NCI-H1694 treated with DMSO at 0.1 percent for 48 hours (cell line): ENCODE measurements at regions not wholly inside any gene's neighbourhood (a gene's known extent, or its start where the extent isn't known, plus 50 kb on each side); places are given as distances from the start of the nearest gene placed in this dataset.

Source experiments
- DNase-seq: peaks from one replicate; lab custom pipeline; 2025; lab: John Stamatoyannopoulos, UW

DNA sequence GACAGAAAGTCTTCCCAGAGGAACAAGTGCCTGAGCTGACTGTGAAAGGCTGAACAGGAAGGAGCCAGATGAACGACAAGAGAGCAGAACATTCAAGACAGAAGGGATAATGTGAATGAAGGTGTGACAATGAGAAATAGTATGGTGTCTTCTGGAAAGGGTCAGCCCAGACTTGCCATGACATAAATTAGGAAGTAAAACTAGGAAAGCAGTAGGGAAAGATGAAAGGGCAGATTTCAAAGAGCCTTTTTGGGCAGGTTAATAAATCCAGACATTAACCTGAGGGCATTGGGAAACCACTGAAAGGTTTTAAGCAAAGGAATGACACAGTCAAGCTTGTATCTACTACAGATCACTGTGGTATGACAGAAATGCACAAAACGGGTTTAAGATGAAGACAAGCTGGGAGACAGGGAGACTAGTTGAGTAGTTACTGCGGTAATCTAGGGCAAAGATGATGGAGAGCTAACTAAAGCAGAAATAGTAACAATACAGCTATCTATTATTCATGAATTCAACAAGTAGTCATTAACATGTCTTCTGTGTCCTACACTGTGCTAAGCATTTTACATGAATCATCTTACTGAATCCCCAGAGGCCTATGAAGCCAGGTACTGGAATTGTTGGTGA, 580.9 kb upstream of the WWC1 start:
- DNase-seq = no peak

DNA sequence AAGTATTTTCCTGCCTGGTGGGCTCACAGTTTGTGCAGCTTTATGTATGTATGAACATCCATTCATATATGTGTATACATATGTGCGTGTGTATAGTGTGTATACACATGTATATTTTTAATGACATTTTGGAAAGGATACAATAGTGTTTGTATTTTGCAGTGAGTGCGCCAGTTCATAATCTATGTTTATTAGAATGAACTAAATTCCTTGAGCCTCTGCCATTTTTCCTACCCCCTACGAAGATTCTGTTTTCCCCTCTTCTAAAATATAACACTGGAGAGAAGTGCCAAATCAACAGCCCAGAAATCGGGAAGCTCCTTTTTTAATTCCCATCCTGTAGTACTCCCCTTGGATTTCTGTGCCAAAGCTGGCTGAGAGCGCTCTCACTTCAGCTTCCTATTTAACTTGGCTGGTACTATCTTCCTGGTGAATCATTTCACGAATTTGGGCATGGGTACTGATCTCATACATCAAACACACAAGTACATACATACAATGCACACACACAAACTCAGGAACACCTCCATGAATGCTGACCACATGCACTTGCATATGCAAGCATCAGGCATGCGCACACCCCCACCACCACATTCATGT, 578.4 kb upstream of the WWC1 start:
- DNase-seq = no peak

DNA sequence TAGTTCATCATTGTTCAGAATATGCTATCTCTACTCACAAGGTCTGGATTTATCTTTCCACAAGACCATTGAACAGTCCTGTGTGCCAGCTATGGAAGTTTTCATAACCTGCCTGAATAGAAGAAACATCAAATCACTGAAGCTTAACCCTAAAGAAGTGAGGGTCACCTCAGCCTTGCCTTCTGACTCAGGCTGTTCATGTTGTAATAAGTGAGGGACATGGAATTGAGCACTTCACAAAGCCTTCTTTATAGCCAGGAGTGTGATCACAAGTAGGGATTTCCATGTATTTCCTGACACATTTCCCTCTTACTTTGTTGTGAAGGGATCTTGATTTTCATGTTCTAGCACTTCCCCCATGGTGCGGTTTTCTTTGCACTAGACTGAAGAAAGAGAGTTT, 577.5 kb upstream of the WWC1 start:
- DNase-seq = no peak

DNA sequence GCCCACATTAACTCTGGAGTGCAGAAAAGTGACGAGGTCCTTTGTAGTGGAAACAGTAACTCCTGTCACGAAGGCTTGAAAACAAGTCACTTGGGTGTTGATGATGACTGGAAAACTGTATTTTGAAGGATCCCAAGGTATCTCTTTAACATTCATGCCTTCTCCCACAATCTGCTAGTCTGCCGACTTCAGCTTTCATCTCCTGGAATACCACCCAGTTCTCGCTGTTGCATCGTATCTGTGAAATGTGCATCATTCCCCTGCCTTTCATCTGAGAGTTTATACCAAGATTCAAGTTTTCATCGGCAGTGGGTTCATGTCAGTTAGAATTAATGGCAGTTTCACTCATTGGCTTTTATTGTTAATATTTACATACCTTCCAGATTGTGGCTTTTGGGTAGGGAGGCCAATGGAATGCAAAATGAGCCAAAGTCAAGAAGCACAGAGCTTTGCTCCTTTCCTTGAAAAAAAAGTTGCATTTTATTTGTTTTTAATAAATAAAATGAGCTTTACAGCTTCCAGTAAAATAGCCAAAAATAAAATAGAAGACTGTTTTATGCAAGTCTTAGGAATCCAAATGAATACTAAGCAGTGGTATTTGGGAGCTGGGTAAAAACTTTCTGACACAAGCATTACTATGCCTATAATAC, 575.2 kb upstream of the WWC1 start:
- no peak for DNase-seq

DNA sequence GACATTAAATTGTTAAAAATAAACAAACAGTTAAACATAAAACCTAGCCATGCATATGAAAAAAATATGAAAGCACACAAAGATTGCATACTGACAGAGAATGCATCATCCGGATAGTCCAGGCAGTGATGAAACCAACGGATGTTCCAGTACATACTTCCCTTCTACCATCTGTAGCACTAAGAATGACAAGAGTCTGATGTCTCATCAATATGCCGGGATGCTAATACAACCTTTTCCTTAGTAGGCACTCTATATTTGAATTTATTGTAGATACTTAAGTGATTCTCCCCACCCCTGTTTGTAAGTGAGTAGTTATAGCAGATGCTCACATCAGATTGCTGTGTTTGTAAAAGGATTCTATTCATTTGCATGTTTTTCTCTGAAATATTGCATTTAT, 571.2 kb upstream of the WWC1 start:
- DNase-seq = no peak

DNA sequence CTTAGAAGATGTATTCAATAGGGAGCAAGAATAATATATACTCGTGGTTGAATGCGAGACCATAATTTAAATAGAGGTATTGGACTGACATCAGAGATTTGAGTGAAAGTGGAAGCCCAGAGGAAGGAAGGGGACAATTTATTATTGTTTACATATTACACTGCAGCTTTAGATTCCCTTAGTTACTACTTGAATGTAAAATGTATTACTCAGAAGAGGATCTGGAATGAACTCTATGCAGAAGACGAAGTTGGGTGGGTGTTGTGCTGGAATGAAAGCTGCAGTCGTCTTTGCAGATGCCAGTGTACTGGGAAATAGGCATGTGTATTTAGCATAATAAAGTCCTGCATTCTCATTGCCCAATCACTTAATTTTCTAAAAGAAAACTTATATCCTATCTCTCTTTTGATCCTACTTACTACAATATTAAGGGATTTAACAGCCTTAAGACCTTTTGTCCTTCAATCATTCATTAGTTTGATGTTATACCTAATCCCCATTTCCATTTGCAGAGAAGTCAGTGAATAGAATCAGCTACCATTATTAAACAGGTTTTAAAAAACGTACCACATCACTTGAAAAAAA, 570.7 kb upstream of the WWC1 start:
- no peak for DNase-seq

DNA sequence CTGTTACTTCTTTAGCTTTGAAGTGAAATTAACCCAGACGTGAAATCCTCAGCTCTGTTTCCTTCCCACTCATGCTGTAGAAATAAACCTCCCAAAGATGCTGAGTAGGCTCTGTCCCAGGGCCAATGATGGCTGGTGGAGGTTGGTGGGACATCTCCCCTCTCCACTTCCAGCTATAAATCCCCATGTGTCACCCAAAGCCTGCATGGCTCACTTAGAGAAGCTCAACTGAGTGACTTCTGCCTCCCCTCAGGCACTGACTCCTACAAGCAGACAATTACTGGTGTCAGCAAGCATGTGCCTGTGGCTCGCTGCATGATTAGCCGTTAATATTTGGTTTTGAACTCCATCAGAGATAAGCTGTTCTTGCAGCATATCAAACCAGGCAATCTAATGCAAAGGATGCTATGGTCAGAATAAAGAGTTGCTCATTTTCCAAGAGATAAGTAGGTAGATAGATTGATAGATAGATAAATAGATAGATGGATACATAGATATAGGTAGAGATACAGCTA, 569.5 kb upstream of the WWC1 start:
- no peak for DNase-seq

DNA sequence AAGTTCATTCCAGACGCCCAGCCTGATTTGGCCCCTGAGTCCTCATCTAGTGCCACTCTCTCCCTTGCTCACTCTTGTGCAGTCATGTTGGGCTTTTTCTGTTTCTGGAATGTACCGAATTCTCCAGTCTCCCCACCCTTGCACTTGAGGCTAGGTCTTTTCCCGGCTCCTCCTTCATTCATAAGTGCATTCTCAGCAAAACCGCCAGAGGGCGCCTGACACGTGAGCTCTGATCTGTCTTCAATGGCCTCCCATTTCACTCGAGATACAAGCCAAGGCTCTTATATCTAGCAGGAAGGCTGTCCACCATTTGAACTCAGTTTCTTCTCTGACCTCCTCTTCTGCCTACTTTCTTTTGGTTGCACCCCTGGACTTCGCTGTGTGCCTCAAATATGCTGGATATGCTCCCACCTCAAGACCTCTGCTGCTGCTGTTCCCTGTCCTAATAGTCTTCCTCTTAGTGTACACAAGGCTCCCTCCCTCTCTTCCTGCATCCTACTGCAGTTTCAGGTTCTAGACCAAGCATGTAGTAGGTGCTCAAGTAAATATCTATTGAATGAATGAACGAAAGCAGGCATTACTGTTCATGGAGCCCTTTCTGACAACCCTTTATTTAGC, 568.1 kb upstream of the WWC1 start:
- DNase-seq = peak; percentile 62

DNA sequence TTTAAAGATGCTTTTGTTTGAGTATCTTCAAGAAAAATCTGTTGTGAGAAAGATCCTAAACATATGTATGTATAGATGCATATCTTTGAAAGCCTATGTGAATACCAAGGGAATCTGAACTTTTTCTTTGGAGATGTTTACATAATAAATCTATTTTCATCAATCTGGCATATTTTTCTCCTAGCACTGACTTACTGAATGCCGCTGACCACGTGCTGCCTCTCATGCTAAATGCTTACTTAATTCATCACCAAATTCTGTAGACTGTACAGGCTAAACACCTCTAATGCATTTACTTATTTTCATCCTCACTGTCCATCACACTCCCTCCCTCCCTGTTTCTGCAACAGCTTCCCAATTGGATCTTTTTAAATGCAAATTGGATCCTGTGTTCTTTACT, 566.2 kb upstream of the WWC1 start:
- DNase-seq = no peak

DNA sequence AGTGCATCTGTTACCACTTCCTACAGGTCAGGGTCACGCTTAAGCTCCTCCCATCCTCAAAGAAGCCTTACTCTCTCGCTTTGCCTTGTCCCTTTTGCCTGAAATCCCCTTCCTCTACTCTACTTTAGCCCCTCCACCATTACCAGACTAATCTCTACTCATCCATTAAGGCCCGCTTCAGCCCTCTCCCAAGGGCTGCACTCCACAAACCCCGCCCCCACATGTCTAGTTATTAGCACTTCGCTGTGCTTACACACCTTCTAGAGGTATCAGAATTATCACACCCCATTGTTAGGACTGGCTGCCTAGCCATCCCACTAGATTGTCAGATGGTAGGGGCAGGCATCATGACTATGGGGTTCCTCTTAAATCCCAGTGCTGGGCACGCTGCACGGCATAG, 565.7 kb upstream of the WWC1 start:
- DNase-seq = no peak

DNA sequence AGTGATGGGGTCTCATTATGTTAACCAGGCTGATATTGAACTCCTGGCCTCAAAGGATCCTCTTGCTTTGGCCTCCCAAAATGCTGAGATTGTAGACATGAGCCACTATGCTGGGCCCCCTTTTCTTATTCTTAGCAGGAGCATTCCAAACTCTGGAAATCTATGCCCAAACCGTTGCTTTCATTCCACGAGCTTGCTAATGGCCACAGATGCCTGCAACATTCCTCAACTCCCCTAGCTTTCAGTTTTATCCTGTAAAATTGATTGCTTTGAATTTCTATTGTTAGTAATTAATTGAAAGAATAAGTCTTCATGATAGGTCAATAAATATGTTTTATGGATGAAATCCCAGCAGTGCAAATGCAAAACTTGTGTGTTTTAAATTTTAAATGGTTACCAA, 564.8 kb upstream of the WWC1 start:
- DNase-seq = no peak

DNA sequence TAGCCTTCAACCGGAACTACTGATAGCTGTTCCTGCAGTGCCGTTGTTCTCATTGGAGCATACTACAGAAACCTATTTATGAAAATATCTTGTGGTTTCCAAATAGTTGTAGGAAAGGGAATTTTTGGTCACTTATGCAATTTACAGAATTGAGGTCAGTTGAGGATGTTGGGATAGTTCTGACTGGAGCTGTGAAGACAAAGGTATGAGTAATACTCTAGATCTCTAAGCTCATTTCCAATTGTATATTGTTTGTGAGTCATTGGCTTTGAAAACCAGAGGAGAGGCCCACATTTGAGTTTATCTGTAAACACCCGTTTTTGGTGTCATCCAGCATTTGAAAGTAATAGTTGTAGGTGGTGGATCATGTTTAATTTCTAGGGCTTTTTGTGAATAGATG, 561.3 kb upstream of the WWC1 start:
- no peak for DNase-seq

DNA sequence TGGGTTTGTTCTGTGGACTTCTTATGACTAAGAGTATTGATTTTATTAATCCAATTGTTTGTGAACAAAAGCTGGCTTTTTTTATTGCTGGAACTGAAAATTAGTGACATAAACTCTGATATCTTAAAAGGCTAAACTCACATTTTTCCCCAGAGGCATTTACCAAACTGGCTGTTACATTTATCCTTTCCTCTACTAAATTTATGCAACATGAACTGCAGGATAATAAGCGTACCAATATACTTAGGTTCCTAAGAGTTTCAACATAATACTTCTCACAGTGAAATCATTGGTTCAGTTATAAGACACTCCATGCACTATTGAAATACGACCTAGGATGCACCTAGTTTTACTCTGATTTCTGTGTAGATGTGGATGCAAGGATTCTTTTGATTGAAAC, 560.8 kb upstream of the WWC1 start:
- DNase-seq = no peak

DNA sequence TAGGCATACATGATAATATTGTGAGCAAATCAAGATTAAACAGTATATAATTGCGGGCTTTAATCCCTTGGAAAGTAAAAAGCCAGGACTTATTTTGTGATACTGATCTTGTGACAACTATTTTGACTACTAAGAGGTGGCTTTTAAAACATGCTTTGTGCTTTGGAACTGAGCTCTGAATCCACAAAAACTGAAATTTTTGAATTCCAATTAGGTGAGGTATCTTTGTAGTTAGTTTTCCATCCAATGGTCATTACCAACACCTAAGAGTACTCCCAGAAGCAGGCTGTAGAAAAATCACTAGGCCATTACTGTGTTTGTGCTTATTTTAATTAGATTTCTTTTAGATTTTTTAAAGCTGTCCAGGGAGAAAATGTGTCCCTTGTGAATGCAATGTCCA, 559.5 kb upstream of the WWC1 start:
- DNase-seq = no peak

DNA sequence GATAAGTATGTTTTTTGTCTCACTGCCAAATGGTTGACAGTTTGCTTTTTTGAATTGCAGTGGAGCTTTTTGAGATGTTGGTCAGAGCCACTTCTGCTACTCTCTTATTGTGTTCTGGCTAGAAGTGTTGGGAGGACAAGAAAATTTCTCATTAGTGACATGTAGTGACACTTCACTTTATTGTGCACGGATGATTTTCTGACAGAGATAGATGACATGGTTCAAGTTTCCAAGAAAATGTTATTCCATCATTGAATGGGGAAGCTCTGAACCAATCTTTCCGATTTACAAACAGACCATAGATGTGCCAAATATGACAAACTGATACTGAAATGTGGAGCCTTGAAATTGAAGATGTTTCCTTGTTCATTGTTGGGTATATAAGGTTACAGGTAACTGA, 558.9 kb upstream of the WWC1 start:
- DNase-seq = no peak

DNA sequence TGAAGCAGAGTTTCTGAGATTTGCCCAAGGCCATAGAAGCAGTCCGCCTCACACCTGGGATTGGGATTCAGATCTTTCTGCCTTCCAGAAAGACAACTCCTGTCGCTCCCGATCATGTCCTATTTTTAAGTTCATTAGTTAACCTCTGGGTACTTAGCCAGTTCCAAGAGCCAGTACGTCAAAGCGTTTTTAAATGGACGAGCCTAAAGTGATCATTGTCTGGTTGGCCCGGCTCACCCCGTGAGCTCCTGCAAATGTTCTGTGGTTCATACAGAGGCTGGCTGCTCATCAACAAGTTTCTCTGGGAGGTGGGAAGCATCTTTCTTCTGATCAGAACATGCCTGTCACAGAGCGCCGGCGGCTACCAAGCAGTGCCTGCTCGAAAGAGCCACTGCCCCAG, 554.5 kb upstream of the WWC1 start:
- DNase-seq = no peak

DNA sequence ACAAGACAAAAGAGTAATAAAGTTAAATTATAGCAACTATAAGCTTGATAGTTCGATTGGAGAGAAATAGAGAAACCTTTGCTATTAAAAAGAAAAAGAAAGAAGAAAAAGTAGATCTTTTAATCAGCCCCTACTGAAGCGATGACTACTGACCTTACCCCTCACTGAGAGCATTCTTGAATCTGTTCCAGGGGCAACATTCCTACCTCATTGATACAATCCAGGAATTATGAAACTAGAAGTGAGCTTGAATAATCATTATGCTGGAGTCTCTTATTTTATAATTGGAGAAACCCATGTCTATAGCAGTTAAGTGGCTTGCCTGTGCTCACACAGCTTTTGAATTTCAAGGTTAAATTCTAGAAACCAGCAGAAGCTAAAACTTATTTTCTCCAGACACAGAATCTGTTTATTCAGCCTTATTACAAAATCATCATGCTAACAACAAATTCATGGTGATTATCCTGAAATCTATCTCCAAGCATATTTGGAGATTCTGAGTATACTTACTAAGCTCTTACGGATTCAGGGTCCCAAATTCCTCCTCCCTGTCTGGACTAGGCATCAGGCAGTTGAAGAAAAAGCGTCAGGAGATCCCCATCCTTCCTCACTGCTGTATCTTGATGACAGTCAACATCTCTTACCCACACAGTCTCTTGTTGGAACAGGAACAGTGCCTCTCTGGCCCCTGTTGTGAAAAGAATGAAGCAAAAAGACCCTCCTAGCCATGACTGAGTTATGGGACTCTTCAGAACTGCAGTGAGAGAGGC, 547.6 kb upstream of the WWC1 start:
- no peak for DNase-seq

DNA sequence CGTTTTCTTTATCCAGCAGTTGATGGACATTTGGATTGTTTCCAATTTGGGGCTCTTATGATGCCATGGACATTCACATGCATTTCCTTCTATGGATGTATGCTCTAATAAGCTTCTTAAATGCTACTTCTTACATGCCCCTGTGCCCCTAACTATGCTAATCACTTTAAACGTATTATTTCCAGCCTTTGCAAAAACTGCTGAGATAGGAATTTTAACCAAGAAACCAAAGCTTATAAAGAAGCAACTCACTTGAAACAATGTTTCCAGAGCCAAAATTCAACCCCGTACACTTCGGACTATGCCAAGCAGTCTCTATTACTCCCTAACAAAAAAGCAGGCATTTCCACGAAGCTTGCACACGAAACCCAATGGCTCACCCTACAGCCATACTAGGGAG, 545.6 kb upstream of the WWC1 start:
- DNase-seq = no peak

DNA sequence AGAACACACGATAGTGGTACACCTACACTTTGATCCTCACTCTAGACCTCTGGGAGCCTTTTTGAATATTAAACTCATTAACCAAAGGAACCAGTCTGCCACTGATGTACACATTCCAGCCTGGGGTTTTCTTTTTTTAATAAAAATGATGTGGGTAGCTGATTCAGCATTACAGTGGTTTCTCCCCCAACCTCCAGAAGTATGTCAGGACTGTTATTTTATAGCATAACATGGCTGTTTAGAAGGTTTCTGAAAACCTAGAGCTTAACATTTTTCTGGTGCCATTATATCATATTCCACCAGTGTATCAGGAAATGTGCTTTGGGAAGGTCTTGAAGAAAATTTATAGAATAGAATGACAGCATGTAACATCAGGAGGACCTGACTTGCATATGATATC, 540.9 kb upstream of the WWC1 start:
- no peak for DNase-seq

DNA sequence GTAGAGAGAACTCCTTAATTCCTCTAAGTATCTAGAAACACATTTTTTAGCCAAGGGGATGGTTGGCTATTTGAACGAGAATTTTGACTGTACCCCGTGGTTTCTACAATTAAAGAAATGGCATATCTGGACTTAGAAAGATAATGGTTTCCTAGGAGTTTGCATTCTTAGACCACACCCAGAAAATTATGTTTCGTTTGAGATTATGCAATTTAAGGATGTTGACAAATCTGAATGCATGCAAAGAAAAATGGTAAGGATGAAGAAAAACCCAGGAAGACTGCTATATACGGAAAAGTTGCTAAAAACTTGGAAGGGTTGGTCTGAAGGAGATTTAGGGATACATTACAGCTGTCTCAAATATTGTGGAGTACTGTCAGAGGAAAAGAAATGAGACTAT, 538.5 kb upstream of the WWC1 start:
- no peak for DNase-seq

DNA sequence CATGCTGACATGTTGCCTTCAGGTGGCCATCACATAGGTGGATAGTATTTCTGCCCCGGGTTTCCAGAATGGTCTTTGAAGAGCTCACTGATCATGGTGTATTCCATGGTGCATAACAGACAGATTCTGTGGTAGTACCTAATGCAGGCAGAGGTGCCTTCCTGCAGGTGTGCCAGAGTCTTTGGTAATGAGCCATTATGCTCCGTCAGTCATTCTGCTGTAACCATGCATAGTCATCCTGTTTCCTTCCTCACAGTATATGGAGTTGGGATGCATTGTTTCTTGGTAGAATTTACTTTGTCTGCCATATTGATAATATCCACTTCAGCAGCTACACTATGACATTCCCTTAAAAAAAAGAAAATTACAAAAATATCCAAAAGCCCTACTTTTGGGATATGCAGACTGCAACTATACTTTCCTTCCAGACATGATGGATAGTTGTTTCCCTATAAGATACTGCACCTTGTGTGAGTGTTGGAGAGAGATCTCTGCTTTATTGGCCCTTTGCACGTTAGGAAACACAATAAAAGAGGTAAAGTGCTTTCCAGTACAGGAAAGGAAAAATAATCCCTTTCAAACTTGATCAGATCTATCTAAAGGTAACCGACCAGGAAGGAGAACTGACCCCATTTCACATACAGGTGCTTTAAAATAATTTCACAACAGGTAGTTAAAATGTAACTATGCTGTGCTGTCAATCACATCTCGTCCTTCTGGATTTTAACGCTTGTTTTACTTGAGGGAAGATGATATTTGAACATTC, 537.5 kb upstream of the WWC1 start:
- DNase-seq = no peak
